Activated CD4-positive, alpha-beta T cell treated with anti-CD3 and anti-CD28 coated beads, Interleukin-2, Interleukin-4, amounts not matched to agents 100 ng/mL and 50 ng/mL, durations not matched to agents 16 hours and 8 hours (primary cell): ENCODE measurements at regions not wholly inside any gene's neighbourhood (a gene's known extent, or its start where the extent isn't known, plus 50 kb on each side); places are given as distances from the start of the nearest gene placed in this dataset.

ENCODE experiments used
- DNase-seq: peaks from one replicate; pipeline ENCODE4 v3.0.0-alpha.2; 2020; ENCODE audit warnings: low spot score

DNA sequence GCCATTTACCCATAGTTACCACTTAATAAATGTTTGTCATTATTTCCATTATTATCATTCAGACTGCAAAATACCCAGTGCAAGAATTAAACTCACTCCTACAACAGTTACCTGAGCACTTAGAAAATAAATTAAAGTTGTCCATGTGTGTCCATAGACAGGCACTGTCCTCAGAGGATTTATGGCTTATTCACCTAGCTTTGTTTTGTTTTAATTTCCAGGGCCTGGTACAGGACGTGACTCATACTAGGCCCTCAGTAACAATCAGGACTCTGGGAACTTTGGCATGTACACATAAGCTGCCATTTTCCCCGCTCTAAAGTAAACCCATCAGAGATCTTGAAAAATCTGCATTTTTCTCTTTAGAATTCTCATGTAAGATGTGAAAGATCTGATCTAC lies 458.5 kb upstream of the ARRDC4 start:
- DNase-seq, result no peak

DNA sequence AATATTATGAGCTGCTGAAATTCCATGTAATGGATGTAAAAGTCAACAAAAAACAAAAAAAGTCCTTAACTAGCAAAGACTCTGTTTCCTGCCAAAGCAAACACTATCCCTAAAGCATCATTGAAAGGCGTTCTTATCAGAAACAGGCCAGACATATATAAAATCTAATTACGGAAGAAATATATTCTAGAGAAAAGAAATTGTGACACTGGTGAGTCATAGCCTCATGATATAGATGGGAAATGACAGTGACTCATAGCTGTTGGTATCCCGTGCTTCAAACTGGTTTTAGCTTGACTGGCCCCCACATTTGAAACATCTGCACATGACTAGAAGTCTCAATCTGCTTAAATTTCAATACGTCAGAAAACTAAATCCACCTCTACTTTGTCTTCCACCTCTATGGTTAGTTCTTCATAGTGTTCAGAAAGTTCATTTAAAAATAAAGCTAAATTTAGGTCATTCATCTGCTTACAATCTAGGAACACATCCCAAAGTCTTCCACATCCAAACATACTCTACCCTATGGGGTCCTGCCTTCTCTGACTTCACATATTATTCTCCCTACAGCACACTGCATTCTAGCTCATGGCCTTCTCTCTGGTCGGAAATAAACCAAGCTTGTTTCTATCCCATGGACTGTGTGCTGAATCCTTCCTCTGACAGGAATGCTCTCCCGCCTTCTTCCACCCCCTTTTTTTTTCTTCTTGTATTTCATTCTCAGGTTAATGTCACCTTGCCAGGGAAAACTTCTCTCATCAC lies 456.3 kb upstream of the ARRDC4 start:
- DNase-seq, result no peak

GRCh38 chr15:97517737-97518136 lies 442.8 kb upstream of the ARRDC4 start:
- no peak for DNase-seq

DNA sequence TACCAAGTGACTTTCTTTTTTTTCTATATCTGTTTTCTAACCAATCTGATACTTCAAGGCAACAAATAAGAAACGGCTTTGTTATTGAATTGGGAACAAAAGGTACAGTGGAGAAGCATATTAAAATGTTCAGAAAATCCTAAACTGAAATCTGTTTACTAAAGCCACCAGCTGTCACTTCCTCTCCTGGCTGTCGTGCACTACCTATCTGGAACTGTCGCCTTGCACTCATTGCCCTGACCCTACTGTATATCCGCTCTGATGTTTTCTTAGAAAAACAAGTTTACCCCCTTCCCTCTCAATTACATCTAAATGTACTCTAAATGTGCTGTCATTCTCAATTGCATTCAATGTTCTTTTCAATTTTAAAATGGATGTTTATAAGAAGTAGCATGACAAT lies 439.8 kb upstream of the ARRDC4 start:
- no peak for DNase-seq

DNA sequence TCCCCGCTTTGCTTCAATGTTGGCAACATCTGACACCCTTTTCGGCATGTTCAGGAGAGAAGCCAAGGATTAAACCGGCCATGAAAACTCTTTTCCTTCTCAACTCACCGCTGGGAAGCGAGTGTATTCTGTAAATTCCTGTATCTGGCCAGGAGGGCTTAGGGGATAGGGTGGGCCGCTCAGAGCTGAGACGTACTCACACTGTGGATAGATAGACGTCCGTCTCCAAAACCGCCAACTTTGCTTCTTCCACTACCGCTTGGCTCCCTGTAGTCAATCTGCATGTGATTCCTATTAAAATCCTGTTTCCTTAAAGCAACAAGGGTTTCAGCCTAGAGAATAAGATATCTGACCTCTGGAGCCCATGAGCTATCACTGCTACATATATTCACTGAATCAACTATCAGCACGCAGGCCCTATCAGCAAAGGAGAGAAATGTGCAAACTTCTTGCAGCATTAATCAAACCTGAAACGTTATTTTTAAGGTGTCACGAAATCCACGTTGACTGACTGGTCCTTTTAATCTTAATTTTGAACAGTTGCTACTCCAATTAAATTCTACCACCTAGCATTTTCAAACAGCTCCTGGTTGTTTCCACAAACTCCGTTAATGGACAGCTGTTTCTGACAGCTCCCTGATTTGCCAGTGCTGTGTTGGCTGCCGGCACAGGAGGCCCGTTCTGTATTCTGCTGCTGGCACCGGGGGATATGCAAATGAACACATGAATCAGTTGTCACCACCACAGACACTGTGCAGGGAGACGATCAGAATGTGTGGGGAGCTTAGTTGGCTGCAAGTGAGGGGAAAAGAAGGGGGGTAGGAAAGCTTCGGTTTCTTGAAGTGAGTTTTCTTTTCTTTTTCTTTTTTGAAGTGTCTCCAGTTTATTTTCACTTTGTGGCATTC lies 438.9 kb upstream of the ARRDC4 start:
- no peak for DNase-seq

GRCh38 chr15:97522347-97522746 lies 438.2 kb upstream of the ARRDC4 start:
- DNase-seq, result no peak

DNA sequence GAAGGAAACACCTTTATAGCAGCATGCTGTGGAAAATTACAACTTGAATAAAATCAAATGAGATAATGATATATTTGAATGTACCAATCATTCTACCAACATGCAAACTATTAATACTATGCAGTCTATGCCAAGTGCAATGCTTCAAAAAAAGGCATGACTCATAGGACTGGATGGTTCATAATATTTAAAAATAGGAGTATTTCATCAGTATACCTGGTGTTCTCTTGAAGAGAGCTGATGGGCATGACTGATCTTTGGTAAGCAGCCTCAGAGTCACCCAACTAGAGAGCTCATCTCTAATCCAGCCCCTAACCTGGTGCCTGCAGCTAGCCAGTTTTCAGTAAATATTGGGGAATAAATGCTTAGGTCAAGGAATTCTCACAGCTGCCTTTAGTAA lies 434.7 kb upstream of the ARRDC4 start:
- DNase-seq, result no peak

GRCh38 chr15:97528238-97528637 lies 432.3 kb upstream of the ARRDC4 start:
- DNase-seq, result no peak

GRCh38 chr15:97545799-97546198 lies 414.7 kb upstream of the ARRDC4 start:
- DNase-seq, result no peak

DNA sequence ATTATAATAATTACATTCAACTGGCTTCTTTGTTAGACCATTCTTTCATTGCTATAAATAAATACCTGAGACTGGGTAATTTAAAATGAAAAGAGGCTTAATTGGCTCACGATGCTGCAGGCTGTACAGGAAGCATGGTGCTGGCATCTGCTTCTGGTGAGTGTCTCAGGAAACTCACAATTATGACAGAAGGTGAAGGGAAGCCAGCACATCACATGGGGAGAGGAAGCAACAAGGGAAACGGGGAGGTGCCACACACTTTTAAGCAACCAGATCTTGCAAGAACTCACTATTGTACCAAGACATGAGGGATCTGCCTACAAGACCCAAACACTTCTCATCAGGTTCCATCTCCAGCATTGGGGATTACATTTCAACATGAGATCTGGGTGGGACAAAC lies 413.1 kb upstream of the ARRDC4 start:
- DNase-seq, result no peak

DNA sequence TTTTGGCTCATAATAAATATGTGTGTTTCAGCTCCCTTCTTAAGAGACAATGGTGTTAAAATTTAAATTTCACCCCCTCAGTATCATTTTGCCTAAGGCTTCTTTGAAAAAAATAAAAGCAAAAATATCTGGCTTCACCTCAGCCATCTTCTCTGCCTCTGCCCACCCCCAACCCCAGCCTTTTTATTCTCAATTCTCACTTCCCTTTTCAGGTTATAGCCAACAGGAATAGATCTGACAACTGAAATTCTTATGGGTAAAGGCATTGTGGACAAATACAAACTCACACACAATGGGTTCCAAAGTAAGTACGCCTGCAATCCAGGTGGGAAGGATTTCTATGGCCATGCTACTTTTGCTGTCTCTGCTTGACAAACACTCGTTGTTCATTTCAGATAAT lies 399.0 kb upstream of the ARRDC4 start:
- no peak for DNase-seq

- no peak for DNase-seq
Measured at GRCh38 chr15:97563516-97563915, 397.0 kb upstream of the ARRDC4 start.

DNA sequence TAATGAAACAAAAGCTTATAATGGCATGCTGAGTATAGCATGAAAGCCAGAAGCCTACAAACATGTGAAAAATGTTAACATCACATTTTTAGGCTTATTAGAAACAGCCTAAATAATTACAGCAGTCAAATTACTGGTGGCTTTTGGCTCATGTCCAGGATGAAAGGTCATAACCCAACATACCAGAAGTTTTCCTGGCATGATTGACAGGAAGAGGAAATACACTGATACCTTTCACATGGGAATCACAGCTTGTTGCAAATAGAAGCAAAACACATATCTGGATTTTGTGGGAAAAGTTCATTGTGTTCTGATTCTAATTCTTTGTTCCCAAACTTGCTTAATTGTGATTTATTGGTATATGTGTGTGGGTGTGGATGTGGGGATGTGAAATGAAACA lies 393.5 kb upstream of the ARRDC4 start:
- no peak for DNase-seq

DNA sequence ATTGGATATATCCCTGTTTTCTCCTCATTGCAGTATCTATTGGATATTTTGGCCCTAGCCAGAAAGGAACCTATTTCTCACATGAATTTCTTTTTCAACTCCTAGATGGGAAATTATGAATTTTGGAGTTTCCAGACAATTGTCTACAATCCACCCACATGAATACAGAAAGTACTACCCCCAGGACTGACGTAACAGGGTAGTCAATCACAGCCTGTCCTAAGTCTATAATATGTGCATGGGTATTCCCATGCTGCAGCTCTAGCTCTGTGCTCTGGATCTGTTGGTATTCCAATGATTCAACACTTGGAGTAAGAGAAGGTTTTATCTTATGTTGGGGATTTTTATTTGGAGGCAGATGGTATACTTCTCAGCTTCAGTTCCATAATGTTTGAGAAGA lies 393.1 kb upstream of the ARRDC4 start:
- DNase-seq, result no peak

DNA sequence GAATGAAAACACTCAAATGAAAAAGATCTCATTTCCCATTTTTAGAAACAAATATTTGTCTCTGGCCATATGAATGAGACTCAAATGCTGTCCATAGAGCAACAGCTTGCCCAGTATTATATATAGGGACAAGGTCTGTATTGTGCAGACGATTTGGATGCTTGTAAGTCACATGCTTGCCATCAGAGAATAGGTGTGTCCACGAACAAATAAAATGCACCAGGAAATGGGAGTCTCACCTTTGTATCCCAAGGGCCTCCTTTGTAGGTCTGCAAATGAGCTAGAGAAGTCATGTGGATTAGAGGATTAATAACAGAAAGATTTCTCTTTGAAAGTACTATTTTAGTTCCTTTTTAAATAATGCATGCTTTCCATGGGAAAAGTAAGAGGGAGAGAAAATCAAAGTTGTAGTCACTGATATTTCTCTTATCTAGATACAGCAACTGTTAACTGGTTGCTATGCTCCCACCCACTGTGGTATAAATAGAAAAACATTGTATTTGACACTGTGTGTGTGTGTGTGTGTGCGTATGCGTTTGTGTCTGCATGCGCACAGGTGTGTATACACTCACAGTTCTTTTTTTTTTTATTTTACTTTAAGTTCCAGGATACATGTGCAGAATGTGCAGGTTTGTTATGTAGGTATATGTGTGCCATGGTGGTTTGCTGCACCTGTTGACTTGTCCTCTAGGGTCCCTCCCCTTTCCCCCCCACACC lies 383.4 kb upstream of the ARRDC4 start:
- DNase-seq, result no peak

DNA sequence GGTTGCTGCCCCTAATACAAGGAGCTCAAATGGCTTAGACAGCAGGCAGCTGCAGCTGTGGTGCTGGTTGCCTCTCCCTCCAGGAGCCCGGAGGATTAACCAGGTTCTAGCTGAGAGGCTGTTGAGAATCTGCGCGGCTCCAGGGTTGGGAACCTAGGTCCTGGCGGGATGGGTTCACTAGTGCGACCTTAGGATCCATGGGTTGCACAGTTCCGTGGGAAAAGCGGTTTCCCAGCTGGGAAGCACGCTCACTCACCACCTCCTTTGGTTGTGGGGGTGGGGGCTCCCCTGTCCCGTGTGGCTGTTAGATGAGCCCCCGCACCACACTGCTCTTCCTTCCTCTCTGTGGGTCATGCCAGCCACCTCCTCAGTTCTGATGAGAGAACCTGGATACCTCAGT lies 375.1 kb upstream of the ARRDC4 start:
- DNase-seq, result no peak

- DNase-seq, result no peak
Measured at GRCh38 chr15:97592778-97593177, 367.7 kb upstream of the ARRDC4 start.

GRCh38 chr15:97597801-97598200 lies 362.7 kb upstream of the ARRDC4 start:
- no peak for DNase-seq

GRCh38 chr15:97598353-97598798 lies 362.1 kb upstream of the ARRDC4 start:
- DNase-seq, result no peak

- DNase-seq, result no peak
Measured at GRCh38 chr15:97600190-97600589, 360.3 kb upstream of the ARRDC4 start.

DNA sequence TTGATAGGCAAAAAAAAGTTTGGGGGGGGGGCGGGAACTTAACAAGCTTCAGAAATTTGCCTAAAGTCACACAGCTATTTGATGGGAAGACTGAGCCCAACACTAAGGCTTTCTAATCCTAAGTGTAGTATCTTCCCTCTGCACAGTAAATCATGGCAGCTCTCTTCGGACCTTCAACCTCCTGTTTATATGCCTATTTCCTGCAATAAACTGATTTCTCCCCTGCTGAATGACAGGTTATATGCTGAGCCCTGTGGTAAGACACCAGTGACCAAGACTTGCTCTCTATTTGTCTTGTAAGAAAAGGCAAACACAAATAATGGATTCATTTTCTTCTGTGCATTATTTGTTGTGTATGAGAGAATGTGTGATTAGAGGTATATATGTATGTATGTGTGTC lies 355.8 kb upstream of the ARRDC4 start:
- DNase-seq, result no peak

DNA sequence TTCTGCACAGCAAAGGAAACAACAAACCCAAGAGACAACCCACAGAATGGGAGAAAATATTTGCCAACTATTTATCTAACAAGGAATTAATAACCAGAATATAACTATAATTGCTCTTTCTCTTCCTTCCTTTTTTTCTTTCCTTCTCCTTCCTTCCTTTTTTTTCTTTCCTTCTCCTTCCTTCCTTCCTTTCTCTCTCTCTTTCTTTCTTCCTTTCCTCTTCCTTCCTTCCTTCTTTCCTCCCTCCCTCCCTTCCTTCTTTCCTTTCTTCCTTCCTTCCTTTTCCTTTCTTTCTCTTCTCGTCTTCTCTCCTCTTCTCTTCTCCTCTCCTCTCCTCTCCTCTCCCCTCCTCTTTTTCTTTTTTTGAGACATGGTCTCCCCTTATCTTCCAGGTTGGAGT lies 345.4 kb upstream of the ARRDC4 start:
- DNase-seq, result no peak
